ENCODE measurements at regions not wholly inside any gene's neighbourhood (a gene's known extent, or its start where the extent isn't known, plus 50 kb on each side); places are given as distances from the start of the nearest gene placed in this dataset.

DNA sequence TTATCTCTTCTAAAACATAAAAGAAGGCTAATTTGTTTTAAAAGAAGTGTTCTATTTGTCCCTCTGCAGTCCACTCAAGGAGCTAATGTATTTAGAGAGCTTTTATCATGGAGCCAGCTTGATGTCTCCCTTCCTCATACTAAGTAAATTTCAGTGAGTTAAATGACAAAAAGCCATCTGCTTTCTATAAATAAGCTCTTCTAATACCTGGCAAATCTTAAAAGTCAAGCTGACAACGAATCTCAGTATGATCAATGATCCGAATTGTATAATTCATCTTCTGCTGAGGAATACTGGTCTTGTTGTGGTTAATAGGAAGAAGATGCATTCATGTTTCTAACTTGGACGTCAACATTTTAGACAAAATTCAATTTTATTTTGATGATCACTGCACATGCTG, 1390.7 kb downstream of the CDH8 start:
- TF ChIP-seq, protein P1, sequence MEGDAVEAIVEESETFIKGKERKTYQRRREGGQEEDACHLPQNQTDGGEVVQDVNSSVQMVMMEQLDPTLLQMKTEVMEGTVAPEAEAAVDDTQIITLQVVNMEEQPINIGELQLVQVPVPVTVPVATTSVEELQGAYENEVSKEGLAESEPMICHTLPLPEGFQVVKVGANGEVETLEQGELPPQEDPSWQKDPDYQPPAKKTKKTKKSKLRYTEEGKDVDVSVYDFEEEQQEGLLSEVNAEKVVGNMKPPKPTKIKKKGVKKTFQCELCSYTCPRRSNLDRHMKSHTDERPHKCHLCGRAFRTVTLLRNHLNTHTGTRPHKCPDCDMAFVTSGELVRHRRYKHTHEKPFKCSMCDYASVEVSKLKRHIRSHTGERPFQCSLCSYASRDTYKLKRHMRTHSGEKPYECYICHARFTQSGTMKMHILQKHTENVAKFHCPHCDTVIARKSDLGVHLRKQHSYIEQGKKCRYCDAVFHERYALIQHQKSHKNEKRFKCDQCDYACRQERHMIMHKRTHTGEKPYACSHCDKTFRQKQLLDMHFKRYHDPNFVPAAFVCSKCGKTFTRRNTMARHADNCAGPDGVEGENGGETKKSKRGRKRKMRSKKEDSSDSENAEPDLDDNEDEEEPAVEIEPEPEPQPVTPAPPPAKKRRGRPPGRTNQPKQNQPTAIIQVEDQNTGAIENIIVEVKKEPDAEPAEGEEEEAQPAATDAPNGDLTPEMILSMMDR (IDR thresholded peaks at IDR 0.05; ENCODE audit: low read depth, low read length, missing input control) = no peak
- no peak for TF ChIP-seq SP1 (IDR thresholded peaks at IDR 0.05)
- no peak for TF ChIP-seq RAD21 (IDR thresholded peaks at IDR 0.05)
- no peak for TF ChIP-seq YY1 (IDR thresholded peaks at IDR 0.05)
- TF ChIP-seq, protein P2, sequence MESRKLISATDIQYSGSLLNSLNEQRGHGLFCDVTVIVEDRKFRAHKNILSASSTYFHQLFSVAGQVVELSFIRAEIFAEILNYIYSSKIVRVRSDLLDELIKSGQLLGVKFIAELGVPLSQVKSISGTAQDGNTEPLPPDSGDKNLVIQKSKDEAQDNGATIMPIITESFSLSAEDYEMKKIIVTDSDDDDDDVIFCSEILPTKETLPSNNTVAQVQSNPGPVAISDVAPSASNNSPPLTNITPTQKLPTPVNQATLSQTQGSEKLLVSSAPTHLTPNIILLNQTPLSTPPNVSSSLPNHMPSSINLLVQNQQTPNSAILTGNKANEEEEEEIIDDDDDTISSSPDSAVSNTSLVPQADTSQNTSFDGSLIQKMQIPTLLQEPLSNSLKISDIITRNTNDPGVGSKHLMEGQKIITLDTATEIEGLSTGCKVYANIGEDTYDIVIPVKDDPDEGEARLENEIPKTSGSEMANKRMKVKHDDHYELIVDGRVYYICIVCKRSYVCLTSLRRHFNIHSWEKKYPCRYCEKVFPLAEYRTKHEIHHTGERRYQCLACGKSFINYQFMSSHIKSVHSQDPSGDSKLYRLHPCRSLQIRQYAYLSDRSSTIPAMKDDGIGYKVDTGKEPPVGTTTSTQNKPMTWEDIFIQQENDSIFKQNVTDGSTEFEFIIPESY (IDR thresholded peaks at IDR 0.05) = no peak
- TF ChIP-seq, protein P3, sequence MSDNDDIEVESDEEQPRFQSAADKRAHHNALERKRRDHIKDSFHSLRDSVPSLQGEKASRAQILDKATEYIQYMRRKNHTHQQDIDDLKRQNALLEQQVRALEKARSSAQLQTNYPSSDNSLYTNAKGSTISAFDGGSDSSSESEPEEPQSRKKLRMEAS (IDR thresholded peaks at IDR 0.05) = no peak
- TF ChIP-seq FOXA1 (IDR thresholded peaks at IDR 0.05) = no peak
- TF ChIP-seq, protein P4, sequence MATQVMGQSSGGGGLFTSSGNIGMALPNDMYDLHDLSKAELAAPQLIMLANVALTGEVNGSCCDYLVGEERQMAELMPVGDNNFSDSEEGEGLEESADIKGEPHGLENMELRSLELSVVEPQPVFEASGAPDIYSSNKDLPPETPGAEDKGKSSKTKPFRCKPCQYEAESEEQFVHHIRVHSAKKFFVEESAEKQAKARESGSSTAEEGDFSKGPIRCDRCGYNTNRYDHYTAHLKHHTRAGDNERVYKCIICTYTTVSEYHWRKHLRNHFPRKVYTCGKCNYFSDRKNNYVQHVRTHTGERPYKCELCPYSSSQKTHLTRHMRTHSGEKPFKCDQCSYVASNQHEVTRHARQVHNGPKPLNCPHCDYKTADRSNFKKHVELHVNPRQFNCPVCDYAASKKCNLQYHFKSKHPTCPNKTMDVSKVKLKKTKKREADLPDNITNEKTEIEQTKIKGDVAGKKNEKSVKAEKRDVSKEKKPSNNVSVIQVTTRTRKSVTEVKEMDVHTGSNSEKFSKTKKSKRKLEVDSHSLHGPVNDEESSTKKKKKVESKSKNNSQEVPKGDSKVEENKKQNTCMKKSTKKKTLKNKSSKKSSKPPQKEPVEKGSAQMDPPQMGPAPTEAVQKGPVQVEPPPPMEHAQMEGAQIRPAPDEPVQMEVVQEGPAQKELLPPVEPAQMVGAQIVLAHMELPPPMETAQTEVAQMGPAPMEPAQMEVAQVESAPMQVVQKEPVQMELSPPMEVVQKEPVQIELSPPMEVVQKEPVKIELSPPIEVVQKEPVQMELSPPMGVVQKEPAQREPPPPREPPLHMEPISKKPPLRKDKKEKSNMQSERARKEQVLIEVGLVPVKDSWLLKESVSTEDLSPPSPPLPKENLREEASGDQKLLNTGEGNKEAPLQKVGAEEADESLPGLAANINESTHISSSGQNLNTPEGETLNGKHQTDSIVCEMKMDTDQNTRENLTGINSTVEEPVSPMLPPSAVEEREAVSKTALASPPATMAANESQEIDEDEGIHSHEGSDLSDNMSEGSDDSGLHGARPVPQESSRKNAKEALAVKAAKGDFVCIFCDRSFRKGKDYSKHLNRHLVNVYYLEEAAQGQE (IDR thresholded peaks at IDR 0.05) = no peak
- TF ChIP-seq GABPA (IDR thresholded peaks at IDR 0.05 in 1 of 2, conservative IDR thresholded peaks at IDR 0.05 in 1 of 2) = no peak
- no peak for TF ChIP-seq RXRA (IDR thresholded peaks at IDR 0.05)
- no peak for TF ChIP-seq TAF1 (conservative IDR thresholded peaks at IDR 0.05)

Measured in liver (tissue), 3 donors.